D721Med (cell line): ENCODE measurements at regions not wholly inside any gene's neighbourhood (a gene's known extent, or its start where the extent isn't known, plus 50 kb on each side); places are given as distances from the start of the nearest gene placed in this dataset.

ENCODE experiments used
- DNase-seq: peaks from one replicate; pipeline ENCODE4 v3.0.0; 2011; ENCODE audit warnings: low spot score; ENCODE audit not compliant: insufficient read length
- FAIRE-seq: peaks from 2 replicates; lab custom pipeline; 2011; peaks lifted over from hg19 to GRCh38; lab: Jason Lieb, UNC
- CTCF ChIP-seq: IDR thresholded peaks from 2 replicates; pipeline ENCODE4 v1.5.1; 2012; ENCODE audit warnings: mild to moderate bottlenecking, control low read depth; ENCODE audit not compliant: insufficient read depth; ENCODE audit errors: missing control alignments

DNA sequence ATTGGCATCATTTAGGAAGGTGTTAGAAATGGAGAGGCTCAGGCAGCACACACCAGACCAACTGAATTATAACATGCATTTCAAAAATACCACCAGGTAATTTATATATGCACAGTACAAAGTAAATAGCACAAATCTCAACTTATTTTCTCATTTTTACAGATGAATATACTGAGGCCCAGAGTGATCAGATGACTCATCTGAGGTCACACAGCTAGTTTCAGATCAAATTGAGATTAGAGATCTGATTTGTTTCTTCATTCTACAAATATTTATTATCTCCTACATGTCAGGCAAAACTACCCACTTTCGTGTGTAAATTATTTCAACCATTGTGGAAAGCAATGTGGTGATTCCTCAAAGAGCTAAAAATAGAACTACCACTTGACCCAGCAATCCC lies 507.1 kb downstream of the TLE4 start:
- DNase-seq = no peak
- no peak for FAIRE-seq
- TF ChIP-seq CTCF = no peak

GRCh38 chr9:80077059-80077458 lies 505.3 kb downstream of the TLE4 start:
- no peak for TF ChIP-seq CTCF
- FAIRE-seq = no peak
- DNase-seq = no peak

GRCh38 chr9:80076162-80076561 lies 504.4 kb downstream of the TLE4 start:
- DNase-seq (no peak), FAIRE-seq (no peak)
- no peak for TF ChIP-seq CTCF

GRCh38 chr9:80074439-80074838 lies 502.7 kb downstream of the TLE4 start:
- DNase-seq (no peak), FAIRE-seq (no peak)
- no peak for TF ChIP-seq CTCF

- TF ChIP-seq CTCF = no peak
- FAIRE-seq = no peak
- DNase-seq = no peak
These were observed 500.7 kb downstream of the TLE4 start for GRCh38 chr9:80072451-80072850.

DNA sequence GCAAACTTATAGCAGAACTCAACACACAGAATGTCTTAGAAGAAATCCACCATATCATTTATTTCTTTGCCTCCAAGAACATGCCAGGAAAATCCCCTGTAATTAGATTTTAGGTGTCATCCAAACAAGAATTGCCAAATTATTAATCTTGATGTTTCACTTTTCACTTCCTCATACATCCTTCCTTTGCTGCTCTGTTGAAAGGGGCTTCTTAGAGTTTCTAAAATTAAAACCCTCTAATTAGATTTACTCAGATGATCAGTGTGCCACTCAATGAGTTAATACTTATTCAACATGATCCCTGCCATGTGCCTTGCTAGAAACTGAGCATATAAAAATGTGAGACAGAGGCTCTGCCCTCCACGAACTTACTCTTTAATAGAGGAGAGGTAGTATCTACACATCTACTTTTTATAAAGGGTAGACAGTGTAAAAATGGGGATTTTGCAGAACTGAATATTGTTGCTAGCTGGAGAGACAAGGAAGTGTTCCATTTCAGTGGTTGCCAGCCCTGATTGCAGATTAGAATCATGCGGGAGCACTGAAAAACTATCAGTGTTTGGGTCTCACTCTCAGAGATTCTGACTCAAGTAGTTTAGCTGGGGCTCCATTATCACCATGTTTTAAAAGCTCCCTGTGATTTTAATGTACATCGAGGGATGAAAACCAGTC lies 498.4 kb downstream of the TLE4 start:
- DNase-seq = no peak
- no peak for TF ChIP-seq CTCF
- no peak for FAIRE-seq

DNA sequence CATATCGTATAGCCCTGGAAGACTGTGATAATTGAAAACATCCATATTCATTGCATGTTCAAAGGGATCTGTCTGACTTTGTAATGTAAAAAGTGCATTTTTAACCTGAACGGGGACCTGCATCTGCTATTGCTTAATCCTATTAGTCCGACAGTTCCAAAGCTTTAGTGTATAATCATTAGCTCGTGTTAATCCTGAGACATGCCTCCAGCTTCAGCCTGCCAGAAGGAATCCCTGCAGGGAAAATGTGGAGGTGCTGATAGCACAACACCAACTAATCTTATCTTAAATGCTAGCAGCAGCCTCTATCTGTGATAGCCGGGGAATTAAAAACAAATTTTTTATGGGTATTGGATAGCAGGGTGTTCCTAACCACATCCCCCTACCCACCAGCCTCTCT lies 495.2 kb downstream of the TLE4 start:
- peak; percentile 93 for FAIRE-seq
- peak; percentile 25 for DNase-seq
- TF ChIP-seq CTCF = no peak
